Omental fat pad (tissue), 3 donors: ENCODE measurements at regions not wholly inside any gene's neighbourhood (a gene's known extent, or its start where the extent isn't known, plus 50 kb on each side); places are given as distances from the start of the nearest gene placed in this dataset.

ENCODE experiments used
- ATAC-seq: fragments of 150-250 bp; one replicate; pipeline ENCODE4 v1.9.1; 2016; ENCODE audit warnings: mild to moderate bottlenecking, moderate library complexity; ENCODE audit not compliant: low FRiP score
- DNase-seq: peaks from one replicate; pipeline ENCODE4 v3.0.0-alpha.2; 2019; ENCODE audit warnings: low spot score
- TF ChIP-seq, protein P1 (sequence below), 3 donors: fragments of 450-650 bp; IDR thresholded peaks; one replicate each; pipeline ENCODE4 v1.5.1; 2016 to 2017; ENCODE audit warnings: antibody characterized with exemption in 3 of 3, mild to moderate bottlenecking in 3 of 3, moderate library complexity in 2 of 3

DNA sequence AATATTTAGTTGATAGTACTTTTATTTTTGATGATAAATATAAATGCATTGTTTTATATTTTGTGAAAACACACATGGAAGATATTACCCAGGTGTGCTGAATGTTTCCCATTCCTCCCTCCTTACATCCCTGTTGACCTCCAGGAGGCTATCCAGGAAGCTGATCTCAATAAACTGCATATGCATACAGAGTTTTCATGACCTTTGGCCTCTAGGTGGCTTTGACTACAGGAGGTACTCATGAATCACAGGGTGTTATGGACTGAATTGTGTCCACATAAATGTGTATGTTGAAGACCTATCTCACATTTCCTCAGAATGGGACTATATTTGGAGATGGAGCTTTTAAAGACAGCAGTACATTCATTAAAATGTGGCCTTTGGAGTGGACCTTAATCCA, 914.9 kb upstream of the NCAM2 start:
- TF ChIP-seq, protein P1, sequence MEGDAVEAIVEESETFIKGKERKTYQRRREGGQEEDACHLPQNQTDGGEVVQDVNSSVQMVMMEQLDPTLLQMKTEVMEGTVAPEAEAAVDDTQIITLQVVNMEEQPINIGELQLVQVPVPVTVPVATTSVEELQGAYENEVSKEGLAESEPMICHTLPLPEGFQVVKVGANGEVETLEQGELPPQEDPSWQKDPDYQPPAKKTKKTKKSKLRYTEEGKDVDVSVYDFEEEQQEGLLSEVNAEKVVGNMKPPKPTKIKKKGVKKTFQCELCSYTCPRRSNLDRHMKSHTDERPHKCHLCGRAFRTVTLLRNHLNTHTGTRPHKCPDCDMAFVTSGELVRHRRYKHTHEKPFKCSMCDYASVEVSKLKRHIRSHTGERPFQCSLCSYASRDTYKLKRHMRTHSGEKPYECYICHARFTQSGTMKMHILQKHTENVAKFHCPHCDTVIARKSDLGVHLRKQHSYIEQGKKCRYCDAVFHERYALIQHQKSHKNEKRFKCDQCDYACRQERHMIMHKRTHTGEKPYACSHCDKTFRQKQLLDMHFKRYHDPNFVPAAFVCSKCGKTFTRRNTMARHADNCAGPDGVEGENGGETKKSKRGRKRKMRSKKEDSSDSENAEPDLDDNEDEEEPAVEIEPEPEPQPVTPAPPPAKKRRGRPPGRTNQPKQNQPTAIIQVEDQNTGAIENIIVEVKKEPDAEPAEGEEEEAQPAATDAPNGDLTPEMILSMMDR (IDR thresholded peaks at IDR 0.05) = no peak
- no peak for ATAC-seq
- no peak for DNase-seq

DNA sequence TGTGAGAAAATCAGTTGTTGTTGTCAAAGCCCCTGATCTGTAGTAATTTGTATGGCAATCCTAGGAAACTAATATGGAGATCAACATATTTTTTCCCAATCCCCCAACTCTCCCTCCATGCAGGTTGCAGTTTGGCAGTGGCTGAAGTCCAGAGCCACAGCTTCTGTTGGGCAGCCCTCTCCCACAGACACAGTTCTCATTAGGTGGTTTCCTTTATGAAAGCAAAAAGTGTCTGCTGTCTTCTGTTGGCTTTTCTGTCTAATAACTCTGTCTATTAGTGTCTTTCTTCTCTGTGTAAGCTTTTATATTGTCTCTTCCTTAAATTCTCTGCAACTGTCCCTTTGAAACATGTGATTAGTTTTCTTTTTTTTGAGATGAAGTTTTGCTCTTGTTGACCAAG, 914.3 kb upstream of the NCAM2 start:
- DNase-seq (no peak), ATAC-seq (no peak)
- TF ChIP-seq, protein P1 (IDR thresholded peaks at IDR 0.05) = no peak

DNA sequence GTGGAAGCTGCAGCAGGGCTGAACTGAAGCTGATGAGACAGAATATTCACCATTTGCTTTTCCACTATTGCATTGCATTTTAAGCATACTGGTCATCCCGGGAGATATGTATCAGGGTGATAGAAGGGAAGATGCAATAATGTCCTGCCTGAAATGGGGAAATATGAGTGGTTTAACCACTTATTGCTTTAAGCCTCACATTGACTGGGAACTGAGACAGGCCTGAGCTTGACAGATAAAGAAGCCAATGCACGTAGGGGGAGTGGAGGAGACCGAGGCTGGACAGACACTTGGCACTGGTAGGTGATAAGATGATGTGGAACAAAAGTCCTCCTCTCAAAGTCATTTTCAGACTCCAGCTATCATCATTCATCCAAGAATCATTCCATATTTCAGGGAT, 911.7 kb upstream of the NCAM2 start:
- TF ChIP-seq, protein P1 (IDR thresholded peaks at IDR 0.05) = no peak

DNA sequence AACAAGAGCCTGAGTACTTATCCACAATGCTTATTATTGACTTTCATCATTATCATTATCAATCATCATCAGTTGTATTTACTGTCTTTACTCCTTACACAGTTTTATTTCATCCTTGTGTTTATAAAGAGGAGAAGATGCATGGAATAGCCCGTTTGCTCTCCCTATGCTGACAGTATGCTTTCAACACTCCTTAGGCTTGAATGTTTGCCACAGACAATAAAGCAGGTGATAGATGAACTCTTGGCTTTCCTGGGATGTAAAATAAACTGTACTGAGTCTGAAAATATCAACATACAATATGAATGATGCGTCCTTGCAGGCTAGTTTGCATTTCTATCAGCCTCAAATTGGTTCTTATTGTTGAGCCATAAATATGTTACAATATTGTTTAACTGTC, 891.8 kb upstream of the NCAM2 start:
- TF ChIP-seq, protein P1 (IDR thresholded peaks at IDR 0.05) = no peak

More for the DNA sequence above, 911.7 kb upstream of the NCAM2 start:
- DNase-seq (no peak), ATAC-seq (no peak)

DNA sequence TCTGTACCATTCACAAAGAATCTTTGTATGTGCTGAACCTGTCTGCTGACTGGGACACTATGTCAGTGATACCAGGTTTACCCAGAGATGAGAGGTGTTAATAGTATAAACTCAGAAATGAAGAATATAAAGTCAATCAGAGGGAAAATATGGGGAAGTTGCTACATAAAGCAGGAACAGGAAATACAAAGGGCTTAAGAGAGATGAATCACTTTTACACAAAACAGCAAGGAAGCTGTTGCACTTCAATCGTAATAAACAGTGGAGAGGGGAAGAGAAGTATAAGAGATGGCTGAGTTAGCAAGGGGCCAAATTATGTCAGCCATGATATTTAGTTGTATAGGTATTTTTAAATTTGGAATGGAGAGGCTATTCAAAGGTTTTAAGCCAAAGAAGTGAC, 890.2 kb upstream of the NCAM2 start:
- TF ChIP-seq, protein P1 (IDR thresholded peaks at IDR 0.05) = no peak
- DNase-seq = no peak
- no peak for ATAC-seq

More for the DNA sequence above, 891.8 kb upstream of the NCAM2 start:
- ATAC-seq (no peak), DNase-seq (no peak)

DNA sequence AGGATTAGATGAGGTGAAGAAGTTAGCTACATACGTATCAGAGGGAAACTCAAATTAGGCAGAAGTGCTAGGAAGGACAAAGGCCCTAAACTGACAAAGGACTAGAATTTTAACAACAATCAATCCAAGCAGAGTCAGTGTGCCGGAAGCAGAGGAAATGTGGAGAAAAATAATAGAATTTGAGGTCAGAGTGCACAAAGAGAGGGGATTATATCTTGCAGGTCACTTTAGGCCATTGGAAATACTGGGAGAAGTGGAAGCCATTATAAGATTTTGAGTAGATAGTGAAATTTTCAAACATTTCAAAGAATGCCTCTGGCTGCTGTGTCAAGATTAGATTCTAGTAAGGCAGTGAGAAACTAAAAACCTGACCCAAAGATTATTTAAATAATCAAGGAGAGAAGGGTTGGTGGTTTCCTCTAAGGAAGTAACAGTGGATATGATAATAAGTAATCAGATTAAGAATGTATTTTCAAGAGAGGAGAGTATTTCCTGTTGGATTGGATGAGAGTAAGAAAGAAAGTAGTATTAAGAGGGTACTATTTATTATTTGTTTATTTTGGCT, 889.2 kb upstream of the NCAM2 start:
- TF ChIP-seq, protein P1 (IDR thresholded peaks at IDR 0.05) = no peak

DNA sequence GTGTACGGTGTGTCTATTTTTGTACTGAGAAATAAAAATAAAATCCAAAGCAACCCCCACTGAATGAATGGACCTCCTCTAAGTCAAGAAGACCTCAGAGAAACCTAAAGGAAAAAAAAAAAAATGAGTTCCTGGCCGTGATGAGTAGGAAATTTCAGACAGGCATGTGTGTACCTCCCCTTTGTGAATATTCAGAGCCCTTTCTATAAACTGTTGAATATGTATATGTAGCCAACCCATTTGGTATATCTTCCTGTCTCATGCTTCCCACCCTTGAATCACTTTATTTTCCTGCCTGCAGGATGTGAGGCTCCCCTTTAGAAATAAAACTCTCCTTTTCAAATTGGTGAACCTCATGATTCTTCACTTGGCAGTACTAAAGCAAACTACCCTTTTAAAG, 887.8 kb upstream of the NCAM2 start:
- ATAC-seq (no peak), DNase-seq (no peak)
- TF ChIP-seq, protein P1 (IDR thresholded peaks at IDR 0.05) = no peak

More for the DNA sequence above, 889.2 kb upstream of the NCAM2 start:
- no peak for DNase-seq
- no peak for ATAC-seq
